ENCODE measurements at regions not wholly inside any gene's neighbourhood (a gene's known extent, or its start where the extent isn't known, plus 50 kb on each side); places are given as distances from the start of the nearest gene placed in this dataset.

DNA sequence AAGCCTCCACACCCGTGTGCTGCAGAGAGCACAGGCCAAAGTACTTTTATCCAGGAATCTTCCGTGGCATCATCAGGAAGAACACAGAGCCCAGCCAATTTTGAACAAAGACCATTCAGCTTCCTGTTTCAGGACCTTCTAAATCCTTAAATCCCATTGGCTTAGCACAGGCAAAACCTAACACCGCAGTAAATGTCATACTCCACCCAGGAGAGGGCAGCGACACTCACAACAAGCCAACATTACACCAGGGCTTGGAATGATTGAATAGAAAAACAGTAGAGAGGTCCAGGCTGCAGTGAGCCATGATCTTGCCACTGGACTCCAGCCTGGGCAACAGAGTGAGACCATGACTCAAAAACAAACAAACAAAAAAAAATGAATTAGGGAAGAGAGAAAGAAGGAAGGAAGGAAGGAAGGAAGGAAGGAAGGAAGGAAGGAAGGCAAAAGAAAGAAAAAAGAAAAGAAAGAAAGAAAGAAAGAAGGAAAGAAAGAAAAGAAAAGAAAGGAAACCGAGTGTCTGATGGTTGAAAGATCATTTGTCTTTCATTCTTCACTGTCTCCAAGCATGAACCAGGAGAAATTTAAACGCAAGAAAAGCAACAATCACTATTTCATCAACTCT, 144.6 kb upstream of the SATB2 start:
- TF ChIP-seq, protein P1, sequence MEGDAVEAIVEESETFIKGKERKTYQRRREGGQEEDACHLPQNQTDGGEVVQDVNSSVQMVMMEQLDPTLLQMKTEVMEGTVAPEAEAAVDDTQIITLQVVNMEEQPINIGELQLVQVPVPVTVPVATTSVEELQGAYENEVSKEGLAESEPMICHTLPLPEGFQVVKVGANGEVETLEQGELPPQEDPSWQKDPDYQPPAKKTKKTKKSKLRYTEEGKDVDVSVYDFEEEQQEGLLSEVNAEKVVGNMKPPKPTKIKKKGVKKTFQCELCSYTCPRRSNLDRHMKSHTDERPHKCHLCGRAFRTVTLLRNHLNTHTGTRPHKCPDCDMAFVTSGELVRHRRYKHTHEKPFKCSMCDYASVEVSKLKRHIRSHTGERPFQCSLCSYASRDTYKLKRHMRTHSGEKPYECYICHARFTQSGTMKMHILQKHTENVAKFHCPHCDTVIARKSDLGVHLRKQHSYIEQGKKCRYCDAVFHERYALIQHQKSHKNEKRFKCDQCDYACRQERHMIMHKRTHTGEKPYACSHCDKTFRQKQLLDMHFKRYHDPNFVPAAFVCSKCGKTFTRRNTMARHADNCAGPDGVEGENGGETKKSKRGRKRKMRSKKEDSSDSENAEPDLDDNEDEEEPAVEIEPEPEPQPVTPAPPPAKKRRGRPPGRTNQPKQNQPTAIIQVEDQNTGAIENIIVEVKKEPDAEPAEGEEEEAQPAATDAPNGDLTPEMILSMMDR (IDR thresholded peaks at IDR 0.05), result no peak
- TF ChIP-seq POLR2A (IDR thresholded peaks at IDR 0.05; ENCODE audit: low read length), result no peak
- TF ChIP-seq, protein P2, sequence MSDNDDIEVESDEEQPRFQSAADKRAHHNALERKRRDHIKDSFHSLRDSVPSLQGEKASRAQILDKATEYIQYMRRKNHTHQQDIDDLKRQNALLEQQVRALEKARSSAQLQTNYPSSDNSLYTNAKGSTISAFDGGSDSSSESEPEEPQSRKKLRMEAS (IDR thresholded peaks at IDR 0.05), result no peak
- TF ChIP-seq, protein P3, sequence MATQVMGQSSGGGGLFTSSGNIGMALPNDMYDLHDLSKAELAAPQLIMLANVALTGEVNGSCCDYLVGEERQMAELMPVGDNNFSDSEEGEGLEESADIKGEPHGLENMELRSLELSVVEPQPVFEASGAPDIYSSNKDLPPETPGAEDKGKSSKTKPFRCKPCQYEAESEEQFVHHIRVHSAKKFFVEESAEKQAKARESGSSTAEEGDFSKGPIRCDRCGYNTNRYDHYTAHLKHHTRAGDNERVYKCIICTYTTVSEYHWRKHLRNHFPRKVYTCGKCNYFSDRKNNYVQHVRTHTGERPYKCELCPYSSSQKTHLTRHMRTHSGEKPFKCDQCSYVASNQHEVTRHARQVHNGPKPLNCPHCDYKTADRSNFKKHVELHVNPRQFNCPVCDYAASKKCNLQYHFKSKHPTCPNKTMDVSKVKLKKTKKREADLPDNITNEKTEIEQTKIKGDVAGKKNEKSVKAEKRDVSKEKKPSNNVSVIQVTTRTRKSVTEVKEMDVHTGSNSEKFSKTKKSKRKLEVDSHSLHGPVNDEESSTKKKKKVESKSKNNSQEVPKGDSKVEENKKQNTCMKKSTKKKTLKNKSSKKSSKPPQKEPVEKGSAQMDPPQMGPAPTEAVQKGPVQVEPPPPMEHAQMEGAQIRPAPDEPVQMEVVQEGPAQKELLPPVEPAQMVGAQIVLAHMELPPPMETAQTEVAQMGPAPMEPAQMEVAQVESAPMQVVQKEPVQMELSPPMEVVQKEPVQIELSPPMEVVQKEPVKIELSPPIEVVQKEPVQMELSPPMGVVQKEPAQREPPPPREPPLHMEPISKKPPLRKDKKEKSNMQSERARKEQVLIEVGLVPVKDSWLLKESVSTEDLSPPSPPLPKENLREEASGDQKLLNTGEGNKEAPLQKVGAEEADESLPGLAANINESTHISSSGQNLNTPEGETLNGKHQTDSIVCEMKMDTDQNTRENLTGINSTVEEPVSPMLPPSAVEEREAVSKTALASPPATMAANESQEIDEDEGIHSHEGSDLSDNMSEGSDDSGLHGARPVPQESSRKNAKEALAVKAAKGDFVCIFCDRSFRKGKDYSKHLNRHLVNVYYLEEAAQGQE (IDR thresholded peaks at IDR 0.05), result no peak
- TF ChIP-seq NR3C1 (IDR thresholded peaks at IDR 0.05), result no peak
- TF ChIP-seq JUNB (IDR thresholded peaks at IDR 0.05), result no peak
- TF ChIP-seq JUN (IDR thresholded peaks at IDR 0.05), result no peak
- no peak for TF ChIP-seq FOSL2 (IDR thresholded peaks at IDR 0.05)
- TF ChIP-seq FOSL2 (CRISPR knock-in tag; IDR thresholded peaks at IDR 0.05), result no peak
- TF ChIP-seq NFE2L2 (conservative IDR thresholded peaks at IDR 0.05; ENCODE audit: low read length), result no peak
- no peak for TF ChIP-seq CHD2 (IDR thresholded peaks at IDR 0.05; ENCODE audit: low read length, partially characterized antibody)
- no peak for TF ChIP-seq MYC (IDR thresholded peaks at IDR 0.05; ENCODE audit: borderline replicate concordance, low read length)
- no peak for TF ChIP-seq CEBPB (IDR thresholded peaks at IDR 0.05)
- no peak for TF ChIP-seq CBX2 (IDR thresholded peaks at IDR 0.05; ENCODE audit: borderline replicate concordance, low read depth)

Data from A549 (cell line).